M059J (cell line): ENCODE measurements at regions not wholly inside any gene's neighbourhood (a gene's known extent, or its start where the extent isn't known, plus 50 kb on each side); places are given as distances from the start of the nearest gene placed in this dataset.
A peak's percentile ranks its signal among the peaks of the same experiment; 100 is the strongest.

Source experiments
- DNase-seq: peaks from one replicate; pipeline ENCODE4 v3.0.0-alpha.2; 2012; ENCODE audit warnings: low read depth

DNA sequence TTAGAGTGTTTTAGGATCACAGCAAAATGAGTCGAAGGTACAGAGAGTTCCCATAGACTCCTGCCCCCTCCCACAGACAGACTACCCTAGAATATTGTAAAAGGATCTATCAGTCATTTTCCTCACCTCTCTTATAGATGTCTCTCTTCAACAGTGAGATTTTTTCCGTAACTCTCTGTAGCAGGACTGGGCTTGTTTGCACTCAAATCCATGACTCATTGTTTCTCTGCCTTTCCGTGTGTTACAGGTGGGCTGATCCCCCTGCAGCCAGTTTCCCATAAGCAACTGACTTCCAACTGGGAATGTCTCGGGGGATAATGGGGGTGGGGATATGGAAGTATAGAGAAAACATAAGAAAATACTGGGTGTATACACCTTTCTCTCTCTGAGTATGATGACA, 921.0 kb downstream of the GATA3 start:
- no peak for DNase-seq

DNA sequence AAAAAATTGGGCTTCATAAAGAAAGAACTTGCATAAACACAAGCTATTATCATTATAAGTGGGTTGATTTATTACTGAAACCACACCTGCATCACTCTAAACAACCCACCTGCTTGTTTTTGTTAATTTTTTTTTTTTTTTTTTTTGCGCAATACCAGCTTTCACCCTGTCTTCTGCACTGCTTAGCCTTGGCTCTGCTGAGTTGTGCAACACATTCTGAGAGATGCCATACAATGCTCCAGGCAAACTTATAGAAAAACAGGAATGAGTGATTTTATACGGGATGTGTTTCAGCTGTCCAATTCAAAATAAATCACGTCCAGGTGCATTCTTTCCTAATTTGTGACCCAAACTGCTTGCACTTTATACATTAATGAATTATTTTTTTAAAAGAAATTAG, 923.6 kb downstream of the GATA3 start:
- no peak for DNase-seq

DNA sequence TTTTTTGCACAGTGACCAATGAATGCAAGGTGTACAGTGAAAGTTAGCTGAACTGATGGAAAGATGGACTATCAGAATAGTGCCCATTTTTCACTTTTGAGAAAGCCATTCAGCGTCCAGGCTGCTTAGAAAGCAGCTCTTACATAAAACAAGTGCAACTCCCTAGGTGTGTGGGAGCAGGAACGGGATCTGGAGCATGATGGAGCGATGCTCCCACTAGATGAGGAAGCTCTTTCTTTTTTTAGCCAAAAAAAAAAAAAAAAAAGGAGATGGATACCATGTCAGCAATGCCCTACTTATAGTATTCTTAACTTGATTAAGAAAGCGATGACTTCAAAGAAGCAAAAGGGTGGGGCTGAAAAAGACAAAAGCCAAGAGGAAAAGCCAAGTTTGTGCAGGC, 925.5 kb downstream of the GATA3 start:
- no peak for DNase-seq

DNA sequence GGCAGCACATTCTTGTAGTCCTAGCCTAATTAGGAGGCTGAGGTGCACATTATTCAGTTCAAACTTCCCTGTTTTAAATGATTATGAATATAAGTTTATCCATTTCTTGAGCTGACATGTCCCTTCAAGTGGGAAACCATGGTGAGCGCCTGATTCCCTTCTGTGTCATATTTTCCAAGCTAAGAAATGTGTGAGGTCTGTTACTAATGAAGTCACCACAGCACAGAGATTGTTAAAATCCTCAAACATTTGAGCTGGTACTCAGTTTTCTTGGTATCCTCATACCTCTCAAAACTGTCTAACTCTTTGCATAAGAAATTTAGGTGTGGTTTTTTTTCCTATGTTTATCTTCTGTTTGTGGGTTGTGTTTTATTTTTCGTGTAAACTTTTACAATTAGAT, 926.8 kb downstream of the GATA3 start:
- DNase-seq = no peak

DNA sequence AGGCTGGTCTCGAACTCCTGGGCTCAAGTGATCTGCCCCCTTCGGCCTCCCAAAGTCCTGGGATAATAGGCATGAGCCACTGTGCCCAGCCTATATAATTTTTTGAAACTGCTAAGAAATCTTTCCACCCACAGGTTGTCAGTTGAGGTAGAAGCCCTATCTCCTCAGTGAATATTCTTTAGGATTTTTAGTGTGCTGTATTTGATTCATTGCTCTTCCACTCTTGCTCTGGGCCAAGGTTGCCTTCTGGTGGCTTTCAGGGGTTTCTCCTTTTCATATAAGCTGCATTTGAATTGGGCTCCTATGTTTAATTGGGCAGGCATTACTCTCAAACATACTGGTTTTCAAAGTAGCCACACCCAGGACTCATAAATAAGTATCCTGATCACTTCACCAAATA, 931.2 kb downstream of the GATA3 start:
- no peak for DNase-seq

DNA sequence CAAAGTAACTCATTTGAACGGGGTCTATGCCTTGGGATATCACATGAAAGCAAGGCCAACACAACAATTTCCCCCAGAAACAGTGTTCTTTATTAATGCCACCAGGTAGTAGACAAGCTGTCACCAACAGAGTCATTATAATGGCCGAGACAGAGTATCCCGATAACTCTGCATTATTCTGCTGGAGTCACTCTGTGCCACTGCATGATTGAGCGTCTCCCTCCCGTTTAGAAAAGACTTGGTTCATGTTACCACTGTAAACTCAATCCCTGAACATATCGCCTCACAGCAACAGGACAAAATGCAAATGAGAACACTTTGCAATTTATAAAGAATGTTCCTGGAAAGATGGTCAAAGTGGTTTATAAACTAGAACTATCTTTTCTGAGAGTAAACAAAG, 932.5 kb downstream of the GATA3 start:
- DNase-seq = no peak

DNA sequence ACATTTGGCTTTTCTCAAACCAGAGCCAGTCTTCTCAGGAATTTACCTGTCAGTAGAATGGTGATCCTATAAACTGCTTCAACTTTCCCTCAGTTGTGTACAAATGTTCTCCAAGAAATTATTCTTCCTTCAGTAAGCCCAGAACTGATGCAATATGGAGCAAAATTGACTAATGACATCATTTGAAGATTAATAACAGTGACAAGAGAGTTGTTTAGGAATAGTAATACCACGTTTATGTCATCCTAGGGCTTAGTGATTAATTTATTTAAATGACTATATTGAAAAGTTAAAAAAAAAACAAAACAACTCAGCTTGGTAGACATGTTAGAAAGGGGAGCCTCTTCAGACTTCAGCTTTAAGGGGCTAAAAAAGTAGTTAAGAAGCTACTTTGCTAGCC, 933.2 kb downstream of the GATA3 start:
- DNase-seq = no peak

DNA sequence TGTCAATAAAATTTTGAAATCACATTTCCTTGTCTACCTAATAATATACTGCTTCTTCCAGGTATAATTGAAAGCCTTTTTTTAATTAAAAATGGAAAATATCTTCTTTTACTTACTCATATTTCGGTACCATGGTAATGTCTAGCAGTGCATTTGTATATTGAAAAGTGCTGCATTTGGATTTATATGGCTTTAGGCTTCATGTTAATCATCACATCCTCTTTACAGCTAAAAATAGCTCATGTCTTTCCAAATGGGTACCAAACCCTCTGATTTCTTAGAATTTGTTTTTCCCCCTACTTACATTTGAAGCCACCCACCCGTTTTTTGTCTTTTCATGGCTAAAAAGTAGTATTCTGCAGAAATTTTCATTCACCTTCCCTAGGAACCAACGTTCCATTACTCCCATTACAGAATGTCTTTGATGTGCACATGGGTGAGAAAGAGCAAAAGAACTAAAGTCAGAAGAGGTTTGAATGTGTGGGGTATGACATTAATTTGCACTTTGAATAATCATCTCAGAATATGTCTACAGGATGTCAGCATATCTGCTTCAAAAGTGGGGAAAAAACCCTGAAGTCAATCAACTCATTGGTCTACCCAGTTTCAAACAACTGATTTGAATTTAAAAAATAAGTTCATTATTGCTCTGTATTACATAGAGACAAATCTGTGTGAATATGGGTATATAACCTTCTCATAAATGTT, 935.9 kb downstream of the GATA3 start:
- DNase-seq = no peak

DNA sequence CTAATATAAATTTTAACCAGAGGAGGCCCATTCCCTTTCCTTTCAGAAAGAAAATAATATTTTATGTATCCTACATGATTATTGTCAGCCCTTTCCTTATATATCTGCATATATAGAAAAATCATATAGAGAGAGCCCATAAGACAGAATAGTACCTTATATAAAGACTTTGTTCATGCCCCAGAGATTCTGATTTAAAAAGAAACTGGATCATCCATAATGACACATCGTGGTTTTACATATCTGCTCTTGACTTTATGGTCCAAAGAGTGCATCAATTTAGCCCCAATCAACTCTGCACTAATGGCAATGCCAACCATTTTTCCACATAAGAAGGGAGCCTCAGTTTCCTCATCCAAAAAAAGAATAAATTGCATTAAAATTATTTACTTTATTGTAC, 937.5 kb downstream of the GATA3 start:
- no peak for DNase-seq

DNA sequence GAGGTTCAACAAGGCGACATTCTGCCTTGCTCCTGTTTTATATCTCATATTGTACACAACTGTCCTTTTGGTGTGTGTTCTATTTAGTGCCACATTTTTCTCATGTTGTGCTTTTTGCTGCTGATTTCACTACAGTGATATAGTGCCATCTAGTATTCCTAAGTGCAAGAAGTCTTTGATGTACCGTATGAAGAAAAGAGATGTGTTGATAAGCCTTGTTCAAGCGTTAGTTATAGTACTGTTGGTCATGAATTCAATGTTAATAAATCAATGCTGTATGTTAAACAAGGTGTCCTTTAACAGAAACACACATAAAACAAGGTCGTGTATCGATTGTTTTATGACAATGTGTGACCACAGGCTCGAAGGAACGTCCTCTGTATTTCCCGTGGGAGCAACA, 939.4 kb downstream of the GATA3 start:
- no peak for DNase-seq

DNA sequence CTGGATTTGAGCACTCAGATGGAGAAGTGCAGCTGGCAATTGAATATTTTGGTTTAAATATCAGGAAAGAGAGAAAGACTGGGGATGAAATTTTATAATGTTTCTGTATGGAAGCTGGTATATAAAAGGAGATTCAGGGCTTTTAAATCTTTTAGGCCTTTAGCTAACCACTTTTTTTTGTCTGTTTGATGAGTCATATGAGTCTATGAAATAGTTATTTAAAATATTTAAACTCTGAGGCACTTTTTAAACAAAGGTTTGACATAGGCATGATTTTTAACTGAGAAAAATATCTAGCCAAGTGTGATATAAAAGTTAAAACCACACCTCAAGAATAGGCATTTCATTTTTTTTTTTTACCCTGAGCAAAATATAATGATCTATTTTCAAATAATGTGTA, 944.3 kb downstream of the GATA3 start:
- peak; percentile 26 for DNase-seq

DNA sequence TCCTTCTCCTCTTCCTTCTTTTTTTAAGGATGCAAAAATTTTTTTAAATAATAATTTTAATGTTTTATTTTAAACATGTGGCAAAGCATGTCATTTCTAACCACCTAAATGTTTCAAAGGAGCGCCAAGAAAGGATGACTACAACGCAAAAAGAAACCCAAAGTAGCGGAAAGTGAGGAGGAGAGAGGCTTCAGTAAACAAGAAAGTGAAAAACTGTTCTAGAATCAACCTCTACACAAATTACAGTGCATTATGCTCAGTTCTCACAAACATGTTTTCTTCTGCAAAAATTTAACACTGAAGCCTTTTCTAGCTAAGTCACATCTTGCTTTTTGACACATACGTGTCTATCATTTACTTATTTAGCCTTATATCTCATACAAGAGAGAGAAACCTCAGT, 948.6 kb downstream of the GATA3 start:
- no peak for DNase-seq

DNA sequence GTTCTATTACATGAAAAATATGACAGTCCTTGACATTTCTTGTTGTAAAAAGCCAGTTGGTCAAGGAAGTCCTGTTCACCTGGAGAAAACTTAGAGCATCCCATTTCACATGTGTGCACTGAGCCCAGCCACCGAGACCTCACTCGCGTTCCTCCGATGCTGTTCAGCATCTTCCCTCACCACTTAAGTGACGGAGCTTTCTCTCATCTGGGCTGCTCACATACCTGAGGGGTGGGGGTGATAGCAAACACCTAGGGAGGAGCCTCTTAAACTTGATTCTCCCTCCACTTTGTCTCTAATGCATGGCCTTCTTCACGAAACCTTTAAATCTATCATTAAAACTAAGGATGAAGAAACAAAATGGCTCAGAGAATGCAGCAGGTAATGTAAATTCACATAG, 950.2 kb downstream of the GATA3 start:
- no peak for DNase-seq

DNA sequence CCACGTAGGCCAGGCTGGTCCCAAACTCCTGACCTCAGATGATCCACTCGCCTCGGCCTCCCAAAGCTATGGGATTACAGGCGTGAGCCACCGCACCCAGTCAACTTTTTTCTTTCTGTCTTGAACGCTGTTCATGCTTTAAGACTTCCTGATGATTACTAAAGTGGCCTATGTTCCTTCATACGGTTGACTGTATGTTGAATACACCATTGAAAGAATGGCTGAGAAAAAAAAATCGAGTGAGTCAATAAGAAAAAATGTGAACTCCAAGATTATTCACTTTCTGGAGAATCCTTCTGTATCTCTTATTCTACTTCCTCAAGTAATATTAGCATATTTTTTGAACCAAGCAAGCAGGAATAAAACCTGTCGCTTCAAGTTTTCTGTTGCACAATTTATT, 955.0 kb downstream of the GATA3 start:
- peak; percentile 30 for DNase-seq

DNA sequence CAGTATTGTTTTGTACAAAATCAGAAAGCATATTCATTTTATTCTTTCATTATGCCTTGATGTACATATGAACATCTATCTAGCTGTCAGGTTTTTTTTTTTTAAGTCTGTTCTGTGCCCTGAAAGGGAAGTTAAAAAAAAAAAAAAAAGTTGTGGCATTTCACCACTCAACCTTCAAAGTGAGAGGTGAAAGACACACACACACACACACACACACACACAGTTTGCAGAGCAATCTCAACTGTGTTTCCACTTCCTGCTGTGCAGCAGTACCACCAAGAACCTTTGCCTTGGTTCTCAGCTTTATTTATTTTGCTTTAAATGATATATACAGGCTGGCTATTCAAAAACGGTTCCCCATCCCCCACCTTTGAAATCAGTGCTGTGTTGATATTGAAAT, 955.6 kb downstream of the GATA3 start:
- DNase-seq = peak; percentile 12

DNA sequence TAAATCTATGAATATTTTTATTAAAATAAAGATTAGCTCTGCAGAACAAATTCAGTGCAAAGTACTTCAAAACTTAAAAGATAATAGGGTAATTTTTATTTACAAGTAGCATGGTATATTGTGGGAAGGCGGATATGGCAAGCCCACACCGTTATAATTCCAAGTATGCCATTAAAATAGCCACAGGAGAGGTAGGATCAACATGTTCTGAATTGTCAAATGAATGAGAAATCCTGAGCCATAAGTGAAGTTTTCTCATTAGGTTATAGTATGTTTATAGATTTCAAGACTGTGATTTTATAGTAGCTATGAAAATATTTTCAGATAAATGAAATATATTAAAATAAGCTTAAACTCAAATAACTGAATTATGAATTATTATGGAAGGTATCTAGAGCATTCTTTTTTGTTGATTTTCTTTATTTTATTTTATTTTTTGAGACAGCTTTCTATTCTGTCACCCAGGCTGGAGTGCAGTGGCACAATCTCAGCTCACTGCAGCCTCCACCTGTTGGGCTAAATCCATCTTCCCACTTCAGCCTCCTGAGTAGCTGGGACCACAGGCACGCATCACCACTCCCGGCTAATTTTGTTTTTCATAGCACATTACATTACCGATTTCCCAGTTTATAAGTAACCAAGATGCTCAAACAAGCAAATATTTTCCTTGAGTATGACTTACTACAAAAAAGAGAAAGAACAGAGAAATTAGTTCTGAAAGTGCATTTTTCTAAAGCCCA, 956.6 kb downstream of the GATA3 start:
- peak; percentile 48 for DNase-seq

DNA sequence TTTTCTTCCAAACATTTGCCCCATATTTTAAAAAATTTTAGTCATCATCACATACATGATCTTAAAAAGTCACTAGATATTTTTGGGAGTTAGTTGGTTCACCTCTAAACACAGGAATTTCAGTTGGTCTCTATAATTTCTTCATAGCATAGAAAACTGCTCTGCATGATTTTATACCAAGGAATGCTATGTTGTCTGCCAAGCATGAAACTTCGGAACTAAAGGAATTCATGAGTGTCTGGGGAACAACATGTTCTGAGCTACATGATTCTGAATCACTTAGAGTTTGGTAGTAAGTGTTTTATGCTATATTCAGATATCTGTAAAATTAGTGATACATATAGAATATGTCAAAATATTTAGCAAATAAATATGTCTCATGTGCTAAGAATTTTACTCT, 957.8 kb downstream of the GATA3 start:
- peak; percentile 59 for DNase-seq

DNA sequence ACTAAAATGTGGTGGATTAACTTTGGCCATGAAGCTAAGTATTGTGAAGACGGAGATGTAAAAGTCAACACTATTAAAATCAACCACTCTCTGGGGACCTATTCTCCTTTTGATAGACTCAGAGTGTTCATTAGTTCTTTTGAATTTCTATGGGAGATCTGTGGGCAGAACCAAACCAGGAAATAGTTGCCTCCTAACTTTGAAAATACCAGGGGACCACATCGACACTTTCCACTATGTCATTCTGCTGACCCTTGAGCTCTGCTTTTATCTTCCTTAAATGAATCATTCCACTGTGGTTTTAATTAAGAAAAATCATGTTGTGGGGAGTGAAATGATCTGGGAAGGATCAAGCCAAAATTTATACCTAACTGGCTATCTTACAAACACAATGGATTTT, 960.5 kb downstream of the GATA3 start:
- peak; percentile 61 for DNase-seq

DNA sequence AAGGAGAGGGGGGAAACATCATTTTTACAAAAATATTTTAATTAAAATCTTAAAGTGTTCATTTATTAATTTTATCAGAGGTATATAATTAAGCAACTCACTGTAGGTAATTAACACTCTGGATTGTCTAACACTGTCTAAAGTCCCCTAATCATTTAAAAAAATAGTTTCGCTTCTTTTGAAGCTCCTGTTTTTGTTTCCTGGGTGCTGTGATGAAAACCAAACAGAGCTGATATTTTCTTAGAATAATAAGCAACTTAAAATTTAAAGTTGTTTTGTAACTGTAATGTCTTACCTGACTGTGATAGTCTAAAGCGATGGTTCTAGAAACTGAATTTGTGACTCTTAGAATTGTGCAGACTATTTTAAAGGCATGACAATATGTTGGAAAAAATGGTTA, 961.0 kb downstream of the GATA3 start:
- DNase-seq = no peak

DNA sequence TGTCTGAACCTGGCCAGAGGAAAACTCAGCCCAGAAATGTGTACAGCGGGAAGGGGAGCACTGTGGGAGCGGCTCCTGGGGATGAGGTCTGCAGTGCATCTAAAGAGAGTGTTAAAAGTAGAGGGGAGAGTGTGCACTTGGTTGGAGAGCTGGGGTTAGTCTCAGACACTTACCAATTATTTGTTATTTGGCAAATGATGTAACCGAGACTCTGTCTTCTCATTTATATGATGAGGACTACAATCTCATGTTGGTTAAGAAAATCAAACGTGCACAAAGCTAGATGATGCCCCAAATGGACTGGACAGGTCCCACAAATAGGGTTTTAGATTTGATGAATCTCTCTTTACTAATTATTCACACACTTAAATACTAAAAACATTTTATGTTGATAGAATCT, 962.4 kb downstream of the GATA3 start:
- DNase-seq = no peak

DNA sequence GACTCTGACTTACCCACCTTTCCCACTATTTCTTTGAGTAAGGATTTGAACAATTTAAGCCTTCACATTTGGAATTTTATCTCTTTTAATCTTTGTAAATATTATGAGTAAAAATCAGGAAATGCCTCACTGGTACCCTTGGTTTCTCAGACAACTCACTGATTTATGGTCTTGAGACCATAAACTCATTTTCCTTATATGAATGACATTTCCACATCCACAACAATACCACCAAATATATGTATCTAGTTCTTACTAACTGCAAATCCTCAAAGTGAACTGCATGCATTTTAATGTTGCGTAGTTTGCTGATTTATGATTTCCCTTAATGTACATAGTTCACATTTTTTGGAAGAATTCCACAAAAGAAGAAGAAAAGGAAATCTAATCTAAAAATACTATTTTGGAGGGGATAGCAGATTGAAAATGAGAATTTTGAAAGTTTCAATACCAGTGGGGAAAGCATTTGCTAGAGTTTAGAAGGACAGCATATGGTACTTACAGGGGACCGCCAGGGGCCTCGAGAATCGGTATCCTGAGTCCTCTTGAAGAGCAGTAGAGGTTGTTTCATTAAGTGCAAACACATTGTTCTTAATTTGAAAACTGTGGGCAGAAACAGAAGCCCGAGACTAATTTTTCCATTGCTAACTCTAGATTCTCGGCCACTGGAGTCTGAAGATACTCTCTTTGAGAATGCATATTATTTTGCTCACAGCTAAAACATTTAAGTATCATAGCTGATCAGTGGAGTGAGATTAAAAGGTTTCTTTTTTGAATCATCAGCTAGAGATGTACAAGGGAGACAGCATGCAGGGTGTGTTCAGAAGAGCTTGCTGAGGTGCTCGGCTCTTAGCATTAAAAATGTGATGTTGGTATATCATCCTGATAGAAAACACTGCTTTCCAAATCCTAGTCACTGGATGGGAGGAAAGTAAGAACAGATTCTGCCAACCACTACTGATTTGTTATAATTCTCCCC, 964.0 kb downstream of the GATA3 start:
- no peak for DNase-seq

DNA sequence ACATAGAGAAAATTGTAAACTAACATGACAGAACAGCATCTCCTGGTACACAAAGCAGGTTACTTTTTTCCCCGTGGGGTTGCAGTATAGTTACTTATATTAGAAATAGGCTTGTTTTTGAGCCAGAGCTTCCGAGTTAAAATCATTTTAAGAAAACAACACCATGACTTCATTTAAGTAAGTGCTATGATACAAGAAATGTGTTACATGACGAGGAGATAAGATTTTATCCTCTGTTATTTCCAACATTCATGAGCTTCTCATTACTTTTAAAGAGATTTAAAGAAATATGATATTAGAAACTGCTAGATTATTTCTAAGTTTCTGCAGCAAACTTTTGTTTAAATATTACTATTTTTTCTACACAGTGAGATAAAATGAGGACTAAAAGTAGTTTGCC, 968.7 kb downstream of the GATA3 start:
- DNase-seq = no peak

DNA sequence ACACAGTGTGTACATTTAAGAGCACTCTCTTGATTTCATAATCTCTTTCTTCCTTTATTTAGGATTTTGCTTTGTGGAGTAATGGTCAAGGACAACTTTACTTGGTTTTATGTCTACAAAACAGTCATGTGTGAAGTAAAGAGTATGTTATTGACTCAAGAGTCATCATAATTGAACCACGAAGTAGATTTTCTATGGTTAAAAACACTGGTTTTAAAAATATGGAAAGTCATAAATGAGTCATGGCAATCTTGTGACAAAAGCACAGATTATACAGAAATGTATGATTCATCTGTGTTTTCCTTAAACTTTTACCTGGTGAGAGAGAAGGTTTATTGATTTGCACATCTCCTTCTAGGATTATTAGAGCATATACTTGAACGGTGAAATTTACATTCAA, 969.7 kb downstream of the GATA3 start:
- DNase-seq = no peak
